Left ventricle myocardium inferior (tissue), 1 donor: ENCODE measurements at regions not wholly inside any gene's neighbourhood (a gene's known extent, or its start where the extent isn't known, plus 50 kb on each side); places are given as distances from the start of the nearest gene placed in this dataset.

Experiments used
- DNase-seq: peaks from one replicate; pipeline ENCODE4 v3.0.0-alpha.2; 2020
- H3K27ac ChIP-seq: fragments of 200-600 bp; replicated peaks from 2 replicates; pipeline ENCODE4 v1.8.0; 2021
- H3K27me3 ChIP-seq: fragments of 200-600 bp; 2 replicates; pipeline ENCODE4 v1.8.0; 2021; ENCODE audit warnings: low read depth
- H3K36me3 ChIP-seq: fragments of 200-600 bp; 2 replicates; pipeline ENCODE4 v1.8.0; 2021
- H3K4me1 ChIP-seq: fragments of 200-600 bp; 2 replicates; pipeline ENCODE4 v1.8.0; 2021
- H3K4me3 ChIP-seq: fragments of 200-600 bp; 2 replicates; pipeline ENCODE4 v1.8.0; 2021; ENCODE audit warnings: mild to moderate bottlenecking, moderate library complexity
- H3K9me3 ChIP-seq: fragments of 200-600 bp; replicated peaks from 2 replicates; pipeline ENCODE4 v1.8.0; 2021
- intact Hi-C: fragments of 100-400 bp; cut with micrococcal nuclease; formaldehyde crosslinking; loops from one replicate; pipeline ENCODE4 v1.11.0; 2022
- TF ChIP-seq, protein P1 (sequence below): fragments of 200-600 bp; IDR thresholded peaks from 2 replicates; pipeline ENCODE4 v1.8.0; 2021; ENCODE audit warnings: antibody characterized with exemption, mild to moderate bottlenecking, borderline replicate concordance
- donor health status: DM: no; HTN: yes; CAD: no; lungs with severe emphysema.

DNA sequence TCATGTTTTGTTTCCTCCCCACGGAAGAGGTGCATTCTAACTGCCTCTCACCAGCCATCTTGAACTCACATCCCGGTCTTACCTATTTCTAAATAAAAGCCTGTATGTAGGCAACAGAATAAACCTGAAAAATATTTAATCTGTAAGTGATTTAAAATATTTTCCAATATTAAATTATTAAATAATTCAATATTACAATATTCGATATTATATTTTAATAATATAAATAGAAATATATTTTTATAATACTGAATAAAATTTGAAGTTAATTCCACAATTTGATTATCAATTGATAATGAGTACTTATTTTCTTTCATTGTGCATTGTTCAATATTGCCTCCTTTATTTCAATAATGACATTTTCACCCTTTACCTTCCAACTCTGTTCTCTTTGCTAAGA, 404.4 kb downstream of the CYLC2 start:
- H3K27me3 ChIP-seq = no peaks in the 10 kb centered on the region
- no peak overlapping the region for H3K4me3 ChIP-seq
- no peaks in the 10 kb centered on the region for H3K4me1 ChIP-seq
- no peak overlapping the region for H3K27ac ChIP-seq
- H3K36me3 ChIP-seq = no peaks in the 10 kb centered on the region
- TF ChIP-seq, protein P1, sequence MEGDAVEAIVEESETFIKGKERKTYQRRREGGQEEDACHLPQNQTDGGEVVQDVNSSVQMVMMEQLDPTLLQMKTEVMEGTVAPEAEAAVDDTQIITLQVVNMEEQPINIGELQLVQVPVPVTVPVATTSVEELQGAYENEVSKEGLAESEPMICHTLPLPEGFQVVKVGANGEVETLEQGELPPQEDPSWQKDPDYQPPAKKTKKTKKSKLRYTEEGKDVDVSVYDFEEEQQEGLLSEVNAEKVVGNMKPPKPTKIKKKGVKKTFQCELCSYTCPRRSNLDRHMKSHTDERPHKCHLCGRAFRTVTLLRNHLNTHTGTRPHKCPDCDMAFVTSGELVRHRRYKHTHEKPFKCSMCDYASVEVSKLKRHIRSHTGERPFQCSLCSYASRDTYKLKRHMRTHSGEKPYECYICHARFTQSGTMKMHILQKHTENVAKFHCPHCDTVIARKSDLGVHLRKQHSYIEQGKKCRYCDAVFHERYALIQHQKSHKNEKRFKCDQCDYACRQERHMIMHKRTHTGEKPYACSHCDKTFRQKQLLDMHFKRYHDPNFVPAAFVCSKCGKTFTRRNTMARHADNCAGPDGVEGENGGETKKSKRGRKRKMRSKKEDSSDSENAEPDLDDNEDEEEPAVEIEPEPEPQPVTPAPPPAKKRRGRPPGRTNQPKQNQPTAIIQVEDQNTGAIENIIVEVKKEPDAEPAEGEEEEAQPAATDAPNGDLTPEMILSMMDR = no peak
- no peaks in the 10 kb centered on the region for H3K9me3 ChIP-seq
- no peak for DNase-seq
- intact Hi-C loops = no loop called here

DNA sequence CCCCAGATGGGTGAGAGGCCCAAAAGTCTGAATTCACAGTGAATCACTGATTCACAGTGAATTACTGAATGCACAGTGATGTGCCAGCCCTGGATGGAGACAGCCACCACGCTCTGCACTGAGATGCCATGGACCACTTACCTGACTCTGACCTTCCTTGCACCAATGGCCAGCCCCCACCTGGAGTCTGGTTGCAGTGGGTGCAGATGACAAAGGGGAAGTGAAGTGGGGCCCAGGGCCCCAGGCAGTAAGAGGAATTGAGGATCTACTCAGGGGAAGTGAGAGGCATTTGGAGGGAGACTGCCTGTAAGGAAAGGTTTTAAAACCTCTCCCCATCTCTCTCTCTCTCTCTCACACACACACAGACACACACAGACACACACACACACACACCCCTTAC, 412.1 kb downstream of the CYLC2 start:
- TF ChIP-seq, protein P1 = no peak
- Histone ChIP-seq H3K27ac (no peak overlapping the region), H3K27me3 (no peaks in the 10 kb centered on the region), H3K9me3 (no peaks in the 10 kb centered on the region), H3K36me3 (no peaks in the 10 kb centered on the region), H3K4me3 (no peak overlapping the region), H3K4me1 (no peaks in the 10 kb centered on the region)
- DNase-seq = no peak
- intact Hi-C loops = no loop called here

DNA sequence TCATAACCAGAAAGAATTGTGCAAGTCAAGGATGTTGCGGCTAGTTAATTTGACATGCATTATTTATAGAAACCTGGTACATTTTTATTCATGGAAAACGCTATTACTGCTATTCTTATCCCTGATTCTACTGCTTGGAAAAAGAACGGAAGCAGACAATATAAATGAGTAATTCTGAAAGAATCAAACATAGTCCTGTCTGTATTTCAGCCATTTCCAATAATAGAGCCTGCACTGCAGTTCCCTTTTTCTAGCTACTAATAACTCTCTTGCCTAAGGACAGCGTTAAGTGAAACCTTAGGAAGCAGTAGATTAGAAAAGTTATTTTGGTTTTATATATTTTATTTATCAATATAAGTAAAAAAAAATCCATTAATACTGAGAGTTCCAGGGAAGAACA, 414.9 kb downstream of the CYLC2 start:
- intact Hi-C loops = no loop called here
- Histone ChIP-seq H3K27me3 (no peaks in the 10 kb centered on the region), H3K27ac (no peak overlapping the region), H3K4me1 (no peaks in the 10 kb centered on the region), H3K4me3 (no peak overlapping the region), H3K9me3 (no peaks in the 10 kb centered on the region), H3K36me3 (no peaks in the 10 kb centered on the region)
- DNase-seq = no peak
- TF ChIP-seq, protein P1 = no peak

DNA sequence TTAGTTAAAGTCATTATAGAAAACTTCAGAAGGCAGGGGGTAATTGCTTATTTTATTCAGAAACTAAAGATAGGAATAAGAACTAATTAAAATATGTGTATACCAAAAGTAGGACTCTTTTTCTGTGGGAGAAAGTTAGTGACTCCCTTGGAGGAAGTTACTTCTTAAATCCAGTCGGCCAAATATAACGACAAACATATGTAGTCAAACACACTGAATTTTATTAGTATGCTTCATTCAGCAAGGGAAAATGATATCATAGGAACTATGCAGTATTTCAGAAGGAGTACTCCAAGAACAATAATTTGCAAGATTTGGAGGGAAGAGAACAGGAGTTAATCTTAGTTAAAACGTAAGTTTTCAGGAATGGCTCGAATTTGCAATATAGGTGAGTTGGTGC, 432.6 kb downstream of the CYLC2 start:
- intact Hi-C loops = no loop called here
- H3K9me3 ChIP-seq = no peaks in the 10 kb centered on the region
- no peaks in the 10 kb centered on the region for H3K4me1 ChIP-seq
- TF ChIP-seq, protein P1 = no peak
- DNase-seq = no peak
- no peak overlapping the region for H3K4me3 ChIP-seq
- H3K36me3 ChIP-seq = no peaks in the 10 kb centered on the region
- H3K27ac ChIP-seq = no peak overlapping the region
- H3K27me3 ChIP-seq = no peaks in the 10 kb centered on the region

DNA sequence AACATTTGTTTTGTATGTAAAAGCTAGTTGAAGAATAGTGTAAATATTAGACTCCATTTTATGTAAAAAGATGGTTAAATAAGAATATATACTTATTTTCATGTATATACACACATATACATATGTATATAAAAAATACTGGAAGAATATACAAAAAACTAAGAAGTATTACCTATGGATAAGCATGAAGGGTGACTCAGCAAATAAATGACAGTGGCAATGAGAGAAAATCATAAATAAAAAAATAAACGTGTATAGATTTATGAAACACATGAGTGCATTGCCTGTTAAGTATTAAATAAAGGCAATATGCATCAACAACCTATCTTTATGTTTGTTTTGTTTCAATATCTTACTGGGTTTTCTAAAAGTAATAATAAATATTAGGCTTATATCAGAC, 435.3 kb downstream of the CYLC2 start:
- Histone ChIP-seq H3K36me3 (no peaks in the 10 kb centered on the region), H3K9me3 (peaks cover 12% of the 10 kb centered on the region), H3K4me3 (no peak overlapping the region), H3K27ac (no peak overlapping the region), H3K27me3 (no peaks in the 10 kb centered on the region), H3K4me1 (no peaks in the 10 kb centered on the region)
- intact Hi-C loops = no loop called here
- TF ChIP-seq, protein P1 = no peak
- no peak for DNase-seq

DNA sequence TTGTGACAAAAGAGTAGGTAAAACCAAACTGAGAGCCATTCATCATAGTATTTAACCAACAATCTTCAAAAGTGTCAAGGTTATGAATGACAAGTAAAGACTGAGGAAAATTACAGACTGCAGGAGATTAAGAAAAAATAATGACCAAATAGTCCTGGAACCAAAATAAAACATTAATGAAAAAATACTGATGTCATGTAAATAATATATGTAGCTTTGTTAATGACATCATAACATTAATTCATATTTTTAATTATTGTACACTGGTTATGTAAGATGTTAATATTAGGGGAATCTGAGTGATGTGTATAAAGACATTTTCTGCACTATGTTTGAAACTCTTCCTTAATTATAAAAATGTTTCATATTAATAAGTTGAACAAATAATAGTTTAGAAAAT, 436.7 kb downstream of the CYLC2 start:
- Histone ChIP-seq H3K9me3 (peaks cover 15% of the 10 kb centered on the region), H3K4me3 (no peak overlapping the region), H3K27ac (no peak overlapping the region), H3K4me1 (no peaks in the 10 kb centered on the region), H3K36me3 (no peaks in the 10 kb centered on the region), H3K27me3 (no peaks in the 10 kb centered on the region)
- TF ChIP-seq, protein P1 = no peak
- intact Hi-C loops = no loop called here
- DNase-seq = no peak
